GM18505 (cell line): ENCODE measurements at regions not wholly inside any gene's neighbourhood (a gene's known extent, or its start where the extent isn't known, plus 50 kb on each side); places are given as distances from the start of the nearest gene placed in this dataset.

ENCODE experiments used
- ATAC-seq: cut with Tn5 transposase; IDR thresholded peaks from one replicate; pipeline ENCODE4 v1.9.1; 2021; ENCODE audit not compliant: unreplicated experiment
- POLR2A ChIP-seq: IDR thresholded peaks from 4 replicates; pipeline ENCODE4 v1.6.1; 2011; ENCODE audit warnings: borderline replicate concordance; ENCODE audit not compliant: insufficient read depth, insufficient read length; ENCODE audit errors: extremely low read depth

GRCh38 chr2:16330982-16331381 is 334.7 kb downstream of the CYRIA start:
- no peak for ATAC-seq

GRCh38 chr2:16330571-16330970 is 335.1 kb downstream of the CYRIA start:
- TF ChIP-seq POLR2A, result no peak
- no peak for ATAC-seq

More at GRCh38 chr2:16330982-16331381, 334.7 kb downstream of the CYRIA start:
- no peak for TF ChIP-seq POLR2A

- no peak for ATAC-seq
- TF ChIP-seq POLR2A, result no peak
These were observed 335.6 kb downstream of the CYRIA start for GRCh38 chr2:16330012-16330411.

- TF ChIP-seq POLR2A, result no peak
- no peak for ATAC-seq
These were observed 336.2 kb downstream of the CYRIA start for GRCh38 chr2:16329421-16329820.

GRCh38 chr2:16328521-16329190 is 337.0 kb downstream of the CYRIA start:
- no peak for TF ChIP-seq POLR2A
- ATAC-seq, result no peak

GRCh38 chr2:16327326-16327725 is 338.3 kb downstream of the CYRIA start:
- TF ChIP-seq POLR2A, result no peak
- ATAC-seq, result no peak

GRCh38 chr2:16326711-16327300 is 338.8 kb downstream of the CYRIA start:
- TF ChIP-seq POLR2A, result no peak
- no peak for ATAC-seq

- TF ChIP-seq POLR2A, result no peak
- ATAC-seq, result no peak
These were observed 339.6 kb downstream of the CYRIA start for GRCh38 chr2:16325976-16326510.

GRCh38 chr2:16325016-16325975 is 340.3 kb downstream of the CYRIA start:
- no peak for TF ChIP-seq POLR2A
- ATAC-seq, result no peak

- no peak for ATAC-seq
- no peak for TF ChIP-seq POLR2A
These were observed 341.1 kb downstream of the CYRIA start for GRCh38 chr2:16324544-16324937.

GRCh38 chr2:16323551-16324543 is 341.8 kb downstream of the CYRIA start:
- no peak for ATAC-seq
- no peak for TF ChIP-seq POLR2A

GRCh38 chr2:16323126-16323520 is 342.5 kb downstream of the CYRIA start:
- TF ChIP-seq POLR2A, result no peak

More at GRCh38 chr2:16323126-16323520, 342.5 kb downstream of the CYRIA start:
- no peak for ATAC-seq
